DMS 273 treated with DMSO at 0.1 percent for 48 hours (cell line): ENCODE measurements at regions not wholly inside any gene's neighbourhood (a gene's known extent, or its start where the extent isn't known, plus 50 kb on each side); places are given as distances from the start of the nearest gene placed in this dataset.
"Not testable (repeated sequence)": the region's sequence is repeated elsewhere in the genome, so short reads cannot be mapped to it uniquely, and the experiment has no call there.

ENCODE experiments used
- DNase-seq: peaks from one replicate; lab custom pipeline; 2025; lab: John Stamatoyannopoulos, UW

- no peak for DNase-seq
Observed at GRCh38 chr7:12985752-12986151, 298.3 kb downstream of the ARL4A start.

GRCh38 chr7:12987238-12987637, 299.8 kb downstream of the ARL4A start:
- DNase-seq = no peak

DNA sequence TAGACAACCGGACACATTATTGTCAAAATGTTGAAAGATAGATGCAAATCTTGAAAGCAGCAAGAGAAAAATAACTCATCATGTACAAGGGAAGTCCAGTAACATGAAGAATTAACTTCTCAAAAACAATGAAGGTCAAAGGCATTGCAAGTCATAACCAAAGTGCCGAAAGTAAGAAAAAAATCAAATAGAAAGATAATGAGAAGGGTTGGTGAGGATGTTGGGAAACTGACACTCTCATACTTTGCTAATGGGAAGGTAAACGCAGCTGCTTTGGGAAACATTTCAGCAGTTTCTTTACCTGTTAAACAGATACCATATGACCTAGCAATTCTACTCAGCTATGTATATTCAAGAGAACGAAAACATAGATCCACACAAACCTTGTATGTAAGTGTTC, 303.0 kb downstream of the ARL4A start:
- no peak for DNase-seq

DNA sequence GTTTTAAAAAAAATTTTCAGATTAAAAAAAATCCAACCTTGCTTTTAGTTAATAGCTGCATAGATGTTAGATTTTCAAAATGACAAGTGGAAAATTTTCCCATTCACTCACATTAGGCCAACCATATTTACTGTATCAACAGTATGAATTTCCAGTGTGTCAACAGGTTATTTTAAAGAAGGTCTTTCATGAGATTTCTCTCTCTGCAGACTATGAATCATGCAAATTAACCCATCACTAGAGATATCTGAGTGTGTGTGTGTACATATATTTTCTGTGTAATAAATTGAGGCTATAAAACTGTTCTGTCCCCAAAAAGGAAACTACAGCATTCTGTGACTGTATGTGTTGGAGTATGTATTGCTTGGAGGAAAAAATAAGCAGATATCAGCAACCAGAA, 305.6 kb downstream of the ARL4A start:
- no peak for DNase-seq

DNA sequence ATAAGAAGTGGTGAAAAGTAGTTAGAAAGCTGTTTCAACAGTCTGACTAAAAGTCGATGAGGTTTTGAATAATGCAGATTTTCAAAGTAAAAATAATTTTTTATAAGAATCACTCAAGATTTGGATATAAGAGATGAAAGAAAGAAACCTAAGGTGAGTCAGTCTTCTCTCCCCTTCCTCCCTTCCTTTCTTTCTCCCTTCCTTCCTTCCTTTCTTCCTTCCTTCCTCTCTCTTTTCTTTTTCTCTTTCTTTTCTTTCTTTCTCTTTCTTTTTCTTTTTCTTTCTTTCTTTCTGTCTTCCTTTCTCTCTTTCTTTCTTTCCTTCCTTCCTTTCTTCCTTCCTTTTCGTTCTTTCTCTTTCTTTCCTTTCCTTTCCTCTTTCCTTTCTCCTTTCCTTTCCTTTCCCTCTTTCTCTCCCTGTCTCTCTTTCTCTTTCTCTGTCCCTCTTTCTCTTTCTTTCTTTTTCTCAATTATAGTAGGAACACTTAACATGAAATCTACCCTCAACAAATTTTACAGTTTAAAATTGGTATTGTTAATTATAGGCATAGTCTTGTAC, 308.6 kb downstream of the ARL4A start:
- DNase-seq = no peak

GRCh38 chr7:13007331-13007730, 319.9 kb downstream of the ARL4A start:
- no peak for DNase-seq

DNA sequence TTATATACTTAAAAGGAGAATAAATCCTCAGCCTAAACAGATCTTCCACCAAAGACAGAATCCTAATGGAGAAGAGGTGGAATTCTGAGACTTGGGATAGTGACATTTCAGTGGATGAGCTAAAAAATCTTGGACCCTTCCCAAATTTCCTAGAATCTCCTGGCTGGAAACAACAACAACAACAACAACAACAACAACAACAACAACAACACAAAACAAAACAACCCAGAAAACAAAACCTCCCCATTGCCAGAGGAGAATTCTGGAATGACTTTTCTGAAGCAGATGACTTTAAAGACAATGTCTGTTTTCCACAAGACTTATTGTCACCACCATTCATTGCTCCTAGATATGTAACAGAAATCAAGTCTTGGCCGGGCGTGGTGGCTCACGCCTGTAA, 322.1 kb downstream of the ARL4A start:
- no peak for DNase-seq

DNA sequence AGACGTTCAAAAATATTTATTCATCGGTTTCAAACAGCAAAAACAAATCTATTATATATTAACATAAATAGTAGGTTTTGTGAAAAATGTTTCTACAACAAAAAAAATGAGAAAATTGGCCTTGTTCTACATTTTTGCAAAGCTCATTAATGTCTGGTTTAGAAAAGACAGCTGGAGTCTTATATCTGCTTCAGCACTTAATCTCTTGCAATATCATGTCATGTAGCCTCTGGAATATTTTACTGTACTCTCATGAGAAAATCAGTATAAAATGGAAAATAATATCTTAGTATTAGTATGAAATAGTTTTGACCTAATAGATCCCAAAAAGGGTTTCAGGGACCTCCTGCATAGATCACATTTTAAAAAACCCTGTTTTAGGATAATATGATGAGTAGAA, 326.6 kb downstream of the ARL4A start:
- no peak for DNase-seq

DNA sequence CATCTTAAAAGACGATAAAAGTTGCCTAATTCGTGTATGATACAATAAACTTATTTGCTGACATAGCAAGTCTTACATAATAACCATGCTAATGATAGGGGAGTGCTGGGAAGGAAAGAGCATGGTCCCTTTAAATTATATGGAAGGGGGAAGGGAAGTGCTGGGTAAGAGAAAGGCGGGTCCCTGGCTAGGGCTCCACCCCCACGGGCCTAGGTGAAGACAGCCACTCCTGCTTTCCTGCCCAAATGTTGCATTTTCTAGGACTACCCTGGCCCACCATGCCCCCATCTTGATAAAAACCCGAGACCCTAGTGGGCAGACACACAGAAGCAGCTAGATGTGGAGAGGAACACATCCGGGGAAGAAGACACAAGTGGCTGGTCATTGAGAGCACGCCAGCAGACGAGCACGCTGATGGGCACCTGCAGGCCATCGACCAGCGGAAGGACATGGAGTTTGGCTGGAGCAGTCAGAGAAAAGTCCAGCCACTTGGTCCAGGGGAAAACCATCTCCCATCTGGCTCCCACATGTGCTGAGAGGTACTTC, 328.7 kb downstream of the ARL4A start:
- DNase-seq = no peak

DNA sequence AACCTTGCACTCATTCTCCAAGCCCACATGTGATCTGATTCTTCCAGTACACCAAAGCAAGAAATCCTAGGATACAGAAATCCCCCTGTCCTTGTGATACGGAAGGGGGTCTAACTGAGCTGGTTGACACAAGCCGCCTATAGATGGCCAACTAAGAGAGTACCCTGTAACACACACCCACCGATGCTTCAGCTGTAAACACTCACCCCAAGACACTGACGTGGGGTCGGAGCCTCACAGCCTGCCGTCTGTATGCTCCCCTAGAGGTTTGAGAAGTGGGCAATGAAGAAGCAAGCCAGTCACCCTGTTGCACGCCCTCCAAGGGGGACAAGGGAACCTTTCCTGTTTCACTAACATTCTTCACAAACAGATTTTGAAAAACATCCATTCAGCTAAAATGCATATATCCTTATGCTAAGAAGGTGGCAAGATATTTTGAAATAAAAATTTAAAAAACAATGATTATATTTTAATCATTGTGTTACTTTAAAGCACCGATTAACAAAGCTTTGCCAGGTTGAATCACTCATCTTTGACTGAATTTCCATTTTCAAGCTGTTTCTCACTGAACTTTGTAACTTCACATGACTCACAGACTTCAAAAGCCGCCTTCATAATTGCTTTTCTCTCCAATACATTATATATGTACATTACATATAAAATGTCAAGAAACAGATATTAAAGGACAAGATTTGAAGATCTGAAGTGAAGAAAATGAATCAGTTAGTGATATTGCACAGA, 329.3 kb downstream of the ARL4A start:
- no peak for DNase-seq

DNA sequence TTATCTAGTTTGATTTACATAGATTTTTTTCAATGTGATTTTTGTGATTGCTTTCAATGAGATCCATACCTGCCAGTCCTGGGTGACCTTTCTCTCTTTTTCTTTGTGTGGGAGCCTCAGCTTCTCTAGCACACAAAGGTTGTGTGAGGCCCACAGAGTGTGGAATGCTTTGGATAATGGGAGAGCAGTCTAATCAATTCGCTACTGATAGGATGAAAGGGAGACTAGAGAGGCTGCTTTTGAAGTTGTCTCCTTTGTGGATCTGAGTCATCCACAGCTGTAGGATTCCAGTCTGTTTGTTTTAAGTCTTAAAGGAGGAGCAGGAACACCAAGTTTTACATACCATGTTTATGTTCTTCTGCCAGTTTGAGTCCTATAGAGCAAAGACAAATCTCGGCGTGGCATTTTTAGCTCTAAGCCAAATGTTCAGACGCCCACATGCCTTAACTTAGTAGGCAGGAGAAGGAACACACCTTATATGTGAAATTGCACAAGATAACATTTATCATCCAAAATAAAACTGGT, 330.0 kb downstream of the ARL4A start:
- no peak for DNase-seq

DNA sequence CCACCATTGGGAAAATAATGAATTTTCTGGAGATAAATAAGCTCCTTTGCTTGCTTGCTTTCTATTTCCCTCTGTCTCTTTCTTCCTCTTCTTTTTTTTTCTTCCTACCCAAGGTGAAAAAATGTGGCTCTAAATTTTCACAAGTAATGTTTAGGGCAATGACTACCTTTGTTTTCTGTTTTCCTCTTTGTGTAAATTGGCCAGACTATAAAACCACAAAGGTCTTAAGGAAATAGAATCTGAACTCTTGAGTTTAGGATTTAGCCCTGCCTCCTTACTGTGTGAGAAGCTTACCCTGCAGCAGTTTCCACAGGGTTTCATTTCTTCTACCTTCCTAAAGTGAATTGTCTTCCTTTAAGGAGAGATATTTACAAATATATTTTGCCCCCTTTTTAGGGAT, 330.4 kb downstream of the ARL4A start:
- no peak for DNase-seq

GRCh38 chr7:13021566-13022300, 334.3 kb downstream of the ARL4A start:
- no peak for DNase-seq

DNA sequence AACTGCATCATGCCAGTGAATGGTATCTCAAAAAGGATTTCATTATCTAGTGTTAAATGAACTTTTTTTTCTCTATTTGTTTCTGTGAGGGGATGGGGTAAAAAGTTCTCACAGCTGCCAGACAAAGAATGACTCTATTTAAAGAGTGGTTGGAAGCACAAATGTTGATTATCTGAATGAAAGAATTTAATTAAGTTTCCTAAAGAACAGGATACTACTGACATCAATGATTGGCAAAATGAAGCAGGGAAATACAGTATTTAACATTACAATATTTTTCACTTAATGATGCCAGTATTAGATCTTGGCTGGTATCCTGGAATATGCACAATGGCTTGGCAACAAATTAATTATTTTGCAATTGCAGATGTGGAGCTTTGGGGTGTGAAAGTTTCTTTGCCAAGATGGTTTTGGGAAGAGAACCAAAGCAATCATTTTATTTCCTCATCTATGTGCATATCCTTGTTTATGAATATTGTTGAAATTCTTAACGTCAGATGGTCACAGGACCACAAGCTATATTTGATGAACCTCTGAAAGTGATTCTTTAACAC, 336.8 kb downstream of the ARL4A start:
- DNase-seq = no peak

DNA sequence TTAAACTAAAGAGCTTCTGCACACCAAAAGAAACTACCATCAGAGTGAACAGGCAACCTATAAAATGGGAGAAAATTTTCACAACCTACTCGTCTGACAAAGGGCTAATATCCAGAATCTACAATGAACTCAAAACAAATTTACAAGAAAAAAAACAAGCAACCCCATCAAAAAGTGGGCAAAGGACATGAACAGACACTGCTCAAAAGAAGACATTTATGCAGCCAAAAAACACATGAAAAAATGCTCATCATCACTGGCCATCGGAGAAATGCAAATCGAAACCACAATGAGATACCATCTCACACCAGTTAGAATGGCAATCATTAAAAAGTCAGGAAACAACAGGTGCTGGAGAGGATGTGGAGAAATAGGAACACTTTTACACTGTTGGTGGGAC, 337.6 kb downstream of the ARL4A start:
- DNase-seq = not testable (repeated sequence)

GRCh38 chr7:13027321-13027720, 339.9 kb downstream of the ARL4A start:
- DNase-seq = no peak

DNA sequence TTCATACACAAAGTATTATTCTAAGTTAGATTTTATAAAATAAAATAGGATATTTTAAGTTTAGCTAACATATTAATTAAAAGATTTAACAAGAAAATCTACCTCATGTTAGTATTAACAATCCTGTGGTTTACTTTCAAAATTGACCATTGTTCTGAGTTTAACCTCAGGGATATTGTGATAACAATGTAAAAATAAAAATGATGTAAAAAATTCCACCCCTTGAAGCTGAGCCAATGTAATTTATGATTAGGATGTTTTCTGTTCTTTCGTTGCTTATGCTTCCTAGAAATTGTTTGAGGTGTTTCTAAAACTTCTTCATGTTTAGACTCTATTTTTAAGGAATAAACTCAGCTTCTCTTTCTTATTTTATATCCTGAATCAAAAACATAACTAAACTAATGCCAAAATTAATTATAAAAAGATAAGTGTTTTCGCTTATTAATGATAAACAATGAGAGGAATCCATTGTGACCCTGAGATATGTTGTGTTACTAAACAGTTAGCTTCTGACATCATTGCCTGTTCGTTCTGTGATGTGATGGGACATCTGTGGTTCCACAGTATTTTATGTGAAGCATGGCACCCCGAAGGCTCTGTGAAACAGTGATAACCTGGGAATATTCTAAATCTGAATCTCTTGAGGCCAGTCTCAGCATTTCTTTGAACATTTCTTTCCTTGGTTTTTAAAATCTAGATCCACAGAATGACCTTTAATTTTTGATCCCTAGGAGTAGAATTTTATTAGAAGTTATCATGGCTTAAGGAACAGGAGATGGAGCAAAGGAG, 340.8 kb downstream of the ARL4A start:
- no peak for DNase-seq

DNA sequence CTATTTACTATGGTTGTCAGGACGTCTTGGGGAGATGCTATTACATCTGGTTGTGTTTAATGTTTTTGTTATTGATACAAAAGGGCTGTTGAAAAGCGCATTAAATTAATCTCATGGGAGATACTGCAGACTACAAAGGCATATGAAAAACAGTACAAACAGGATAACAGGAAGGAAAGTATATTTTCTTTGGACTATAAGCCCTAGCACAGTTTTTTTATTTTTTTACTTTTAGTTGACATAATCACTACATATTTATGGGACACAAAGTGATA, 341.3 kb downstream of the ARL4A start:
- DNase-seq = no peak

GRCh38 chr7:13031468-13031867, 344.0 kb downstream of the ARL4A start:
- DNase-seq = no peak

- DNase-seq = no peak
Observed at GRCh38 chr7:13032084-13032483, 344.7 kb downstream of the ARL4A start.

GRCh38 chr7:13032576-13032975, 345.1 kb downstream of the ARL4A start:
- no peak for DNase-seq

GRCh38 chr7:13034693-13035092, 347.3 kb downstream of the ARL4A start:
- no peak for DNase-seq
